NCI-H748 (cell line): ENCODE measurements at regions not wholly inside any gene's neighbourhood (a gene's known extent, or its start where the extent isn't known, plus 50 kb on each side); places are given as distances from the start of the nearest gene placed in this dataset.

Experiments
- DNase-seq: peaks from one replicate; lab custom pipeline; 2025; ENCODE audit not compliant: unreplicated experiment; lab: John Stamatoyannopoulos, UW

- no peak for DNase-seq
These were observed 325.7 kb upstream of the C11orf87 start for GRCh38 chr11:109096266-109096665.

GRCh38 chr11:109106151-109106906 lies 315.7 kb upstream of the C11orf87 start:
- DNase-seq, result no peak

- DNase-seq, result no peak
These were observed 312.8 kb upstream of the C11orf87 start for GRCh38 chr11:109109150-109109549.

GRCh38 chr11:109109571-109110315 lies 312.2 kb upstream of the C11orf87 start:
- DNase-seq, result no peak

- no peak for DNase-seq
These were observed 309.7 kb upstream of the C11orf87 start for GRCh38 chr11:109112261-109112660.

- DNase-seq, result peak; percentile 48
These were observed 309.1 kb upstream of the C11orf87 start for GRCh38 chr11:109112821-109113280.

GRCh38 chr11:109120341-109120740 lies 301.6 kb upstream of the C11orf87 start:
- no peak for DNase-seq

GRCh38 chr11:109121173-109121932 lies 300.6 kb upstream of the C11orf87 start:
- no peak for DNase-seq

- DNase-seq, result no peak
These were observed 297.9 kb upstream of the C11orf87 start for GRCh38 chr11:109123816-109124787.

- DNase-seq, result no peak
These were observed 291.1 kb upstream of the C11orf87 start for GRCh38 chr11:109130910-109131309.

GRCh38 chr11:109132539-109132938 lies 289.5 kb upstream of the C11orf87 start:
- DNase-seq, result no peak

GRCh38 chr11:109133159-109133558 lies 288.8 kb upstream of the C11orf87 start:
- DNase-seq, result no peak

GRCh38 chr11:109135627-109136026 lies 286.4 kb upstream of the C11orf87 start:
- DNase-seq, result no peak

GRCh38 chr11:109138196-109138595 lies 283.8 kb upstream of the C11orf87 start:
- no peak for DNase-seq

GRCh38 chr11:109140426-109140825 lies 281.6 kb upstream of the C11orf87 start:
- DNase-seq, result no peak

GRCh38 chr11:109140857-109141515 lies 281.0 kb upstream of the C11orf87 start:
- no peak for DNase-seq

- DNase-seq, result no peak
These were observed 276.7 kb upstream of the C11orf87 start for GRCh38 chr11:109145287-109145686.

- no peak for DNase-seq
These were observed 274.3 kb upstream of the C11orf87 start for GRCh38 chr11:109147726-109148125.

GRCh38 chr11:109148669-109149068 lies 273.3 kb upstream of the C11orf87 start:
- no peak for DNase-seq

GRCh38 chr11:109150581-109150980 lies 271.4 kb upstream of the C11orf87 start:
- no peak for DNase-seq
